ENCODE measurements at regions not wholly inside any gene's neighbourhood (a gene's known extent, or its start where the extent isn't known, plus 50 kb on each side); places are given as distances from the start of the nearest gene placed in this dataset.

- no peak for DNase-seq
Measured at GRCh38 chr1:59101518-59101917, 195.4 kb upstream of the FGGY start.

DNA sequence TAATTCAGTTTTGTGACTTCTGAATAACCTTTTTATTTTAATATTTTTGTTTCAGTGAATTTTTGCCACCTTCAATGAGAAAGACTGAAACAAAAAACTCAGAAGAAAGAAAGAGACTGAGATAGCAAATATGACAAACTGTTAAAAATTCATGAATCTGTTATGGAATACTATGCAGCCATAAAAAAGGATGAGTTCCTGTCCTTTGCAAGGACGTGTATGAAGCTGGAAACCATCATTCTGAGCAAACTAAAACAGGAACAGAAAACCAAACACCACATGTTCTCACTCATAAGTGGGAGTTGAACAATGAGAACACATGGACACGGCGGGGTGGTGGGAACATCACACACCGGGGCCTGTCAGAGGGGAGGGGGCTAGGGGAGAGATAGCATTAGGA is 193.4 kb upstream of the FGGY start:
- DNase-seq, result no peak

- no peak for DNase-seq
Measured at GRCh38 chr1:59104191-59104760, 192.6 kb upstream of the FGGY start.

DNA sequence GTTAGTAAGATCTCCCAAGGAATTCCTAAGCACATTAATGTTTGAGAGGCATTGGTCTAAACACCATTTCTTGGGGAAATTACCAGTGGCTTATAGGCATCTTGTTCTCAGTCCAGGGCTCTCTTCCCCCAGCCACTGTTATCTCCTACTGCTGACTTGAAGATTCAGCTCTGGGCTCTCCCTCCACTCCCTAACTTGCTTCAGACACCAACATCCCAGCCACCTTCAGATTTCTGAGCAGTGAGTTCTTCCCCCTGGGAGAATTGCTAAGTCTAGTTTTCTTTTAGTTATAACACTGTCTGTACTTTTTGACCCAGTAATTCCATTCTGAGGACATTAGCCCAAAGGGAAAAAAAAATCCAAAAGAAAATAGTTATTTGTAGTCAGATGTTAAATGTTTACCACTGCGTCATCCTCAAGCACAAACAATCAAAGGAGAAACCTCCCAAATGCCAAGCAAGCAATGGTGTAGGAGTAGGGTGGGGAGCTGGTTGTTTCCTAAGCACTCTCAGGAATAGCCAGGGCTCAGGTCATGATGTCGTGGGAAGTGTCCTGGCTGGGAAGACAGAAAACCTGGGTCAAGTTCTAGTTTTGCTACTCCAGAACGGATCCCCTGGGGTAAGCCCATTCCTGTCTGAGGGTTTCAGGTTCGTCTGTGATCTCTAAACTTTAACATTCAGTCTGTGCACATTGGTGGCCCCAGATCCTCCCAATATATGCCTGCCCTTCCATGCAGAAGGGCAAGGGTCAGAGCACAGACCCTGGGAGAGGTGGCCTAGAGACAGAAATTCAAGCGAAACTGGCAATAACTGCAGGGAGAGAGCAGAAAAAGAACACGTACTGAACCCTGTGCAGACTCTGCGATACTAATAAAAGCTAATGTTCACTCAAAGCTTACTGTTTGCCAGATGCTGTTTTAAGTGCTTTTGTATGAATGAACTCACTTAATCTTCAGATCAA is 191.1 kb upstream of the FGGY start:
- DNase-seq, result no peak

GRCh38 chr1:59107516-59107915 is 189.4 kb upstream of the FGGY start:
- DNase-seq, result no peak

- no peak for DNase-seq
Measured at GRCh38 chr1:59107916-59108315, 189.0 kb upstream of the FGGY start.

DNA sequence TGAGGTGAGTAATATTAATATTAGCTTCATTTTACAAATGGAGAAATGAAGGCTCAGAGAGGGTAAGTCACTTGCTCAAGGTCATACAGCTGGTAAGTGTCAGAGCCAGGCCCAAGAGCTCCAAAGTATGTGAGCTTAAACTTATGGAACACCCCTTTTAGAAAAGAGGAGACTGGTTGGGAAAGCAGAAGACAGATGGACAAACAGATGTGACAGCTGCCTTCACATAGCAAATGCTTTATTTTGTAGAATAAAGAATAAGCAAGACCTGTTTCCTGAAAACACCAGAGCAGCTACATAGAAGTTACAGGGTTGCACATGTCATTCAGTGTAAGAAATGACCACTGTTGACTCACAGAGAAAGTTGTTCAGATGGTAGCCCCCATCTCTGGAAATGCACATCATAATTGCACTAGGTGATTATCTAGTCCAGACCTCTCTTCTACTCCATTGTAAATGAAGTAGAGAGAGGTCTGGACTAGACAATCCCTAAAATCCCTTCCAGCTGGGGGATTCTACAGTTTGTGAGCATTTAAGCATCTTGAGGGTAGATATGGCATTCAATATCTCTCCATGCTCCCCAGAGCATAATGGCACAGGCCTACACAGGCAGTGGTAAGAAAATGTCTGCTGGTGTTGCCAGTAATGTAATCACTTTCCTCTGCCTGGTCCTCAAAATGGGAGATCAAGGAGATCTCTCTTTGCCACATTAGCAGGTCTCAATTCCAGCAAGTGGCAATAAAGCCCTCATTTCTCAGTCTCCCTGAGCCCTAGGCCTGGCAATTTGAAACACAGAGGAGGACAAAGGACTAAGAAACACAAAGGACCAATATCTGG is 188.2 kb upstream of the FGGY start:
- no peak for DNase-seq

DNA sequence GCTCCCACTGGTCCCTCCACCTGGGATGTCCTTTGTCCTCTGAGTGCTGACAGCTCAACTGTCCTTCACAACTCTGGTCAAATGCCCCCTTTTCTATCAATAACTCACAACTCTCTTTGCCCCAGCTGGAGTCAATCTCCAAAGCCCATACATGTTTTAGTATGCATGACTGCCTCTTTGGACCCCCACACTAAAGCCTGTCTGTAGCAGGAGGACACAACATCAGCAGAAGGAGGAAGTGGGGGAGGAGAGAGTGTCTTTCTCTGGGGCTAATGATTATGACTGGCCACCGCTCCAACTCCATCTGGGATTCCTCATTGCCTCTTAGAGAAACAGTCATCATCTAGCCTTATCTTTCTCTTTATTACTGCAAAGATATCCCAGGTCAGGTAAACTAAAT is 186.6 kb upstream of the FGGY start:
- DNase-seq, result no peak

DNA sequence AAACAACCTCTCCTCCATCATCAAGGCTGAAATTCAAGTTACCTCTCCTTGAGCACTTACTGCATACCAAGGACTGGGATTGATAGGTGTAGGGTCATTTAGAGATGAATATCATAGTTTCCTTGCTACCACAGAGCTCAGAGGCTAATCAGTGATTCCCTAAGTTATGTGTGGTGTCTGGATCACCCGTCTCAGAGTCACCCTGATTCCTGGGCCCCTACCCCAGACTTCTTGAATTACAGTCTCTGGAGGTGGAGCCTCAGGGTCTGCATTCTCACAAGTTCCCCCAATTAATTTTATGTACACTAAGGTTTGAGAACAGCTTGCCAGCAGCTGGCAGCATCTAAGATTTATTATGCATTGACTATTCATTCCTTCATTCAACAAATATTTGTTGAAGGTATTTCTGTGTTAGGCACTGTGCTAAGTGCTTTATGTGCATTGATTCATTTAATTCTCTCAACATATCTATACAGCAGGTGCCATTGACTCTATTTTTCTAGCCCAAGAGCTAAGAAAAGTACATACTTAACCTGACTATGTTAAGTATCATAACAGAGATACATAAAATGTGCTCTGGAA is 182.9 kb upstream of the FGGY start:
- DNase-seq, result no peak

GRCh38 chr1:59115865-59116264 is 181.0 kb upstream of the FGGY start:
- DNase-seq, result no peak

DNA sequence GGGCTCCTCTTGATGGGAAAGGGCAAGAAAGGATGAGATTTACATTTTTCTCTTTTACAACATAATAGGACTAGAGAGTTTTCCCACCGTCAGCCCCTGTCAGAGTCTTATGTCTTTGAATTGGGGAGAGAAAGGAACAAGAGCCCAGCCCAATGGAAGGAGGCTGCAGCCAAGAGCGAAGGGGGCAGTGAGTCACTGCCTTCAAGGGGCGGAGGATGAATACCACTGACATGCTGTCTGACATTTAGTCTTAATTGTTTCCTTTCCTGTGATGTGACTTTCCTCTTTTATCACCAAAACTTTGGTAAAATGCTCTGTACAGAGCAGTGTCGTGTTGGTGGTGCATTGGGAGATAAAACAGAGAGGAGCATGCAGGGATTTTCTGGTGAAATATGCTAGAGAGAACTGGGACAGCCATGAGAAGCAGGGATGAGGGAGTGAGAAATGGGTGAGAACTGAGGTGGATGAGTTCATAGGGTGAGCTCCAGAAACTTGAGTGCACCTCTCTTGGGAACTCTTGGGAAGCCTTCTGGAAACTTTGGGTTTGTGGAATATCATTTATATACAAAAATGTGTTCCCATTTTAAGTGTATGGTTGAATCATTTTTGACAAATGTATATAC is 179.9 kb upstream of the FGGY start:
- no peak for DNase-seq

- no peak for DNase-seq
Measured at GRCh38 chr1:59122527-59122926, 174.4 kb upstream of the FGGY start.

DNA sequence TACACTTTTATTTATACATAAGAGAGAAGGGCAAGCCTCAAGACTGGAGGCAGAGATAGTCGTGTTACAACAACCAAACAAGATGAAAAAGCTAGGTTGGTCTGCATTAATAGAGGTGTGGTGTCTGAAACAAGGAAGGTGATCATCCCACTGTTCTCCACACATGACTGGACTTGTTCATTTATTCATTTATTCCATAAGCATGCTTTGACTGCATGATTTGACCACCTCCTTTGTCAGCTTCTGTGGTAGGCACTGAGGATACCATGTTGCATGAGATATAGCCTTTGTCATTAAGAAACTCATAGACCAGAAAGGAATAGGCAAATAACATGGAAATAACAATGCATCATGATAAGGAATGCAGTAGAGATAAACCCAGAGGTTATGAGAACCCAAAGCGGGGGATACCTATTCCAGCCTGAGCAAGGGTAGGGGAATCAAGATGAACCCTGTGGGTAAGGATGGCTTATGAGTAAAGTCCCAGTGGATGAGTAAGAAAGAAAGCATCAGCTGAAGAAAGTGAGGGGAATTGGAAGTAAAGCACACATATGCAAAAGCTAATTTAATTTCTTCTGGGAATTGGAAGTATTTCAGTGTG is 173.7 kb upstream of the FGGY start:
- no peak for DNase-seq

DNA sequence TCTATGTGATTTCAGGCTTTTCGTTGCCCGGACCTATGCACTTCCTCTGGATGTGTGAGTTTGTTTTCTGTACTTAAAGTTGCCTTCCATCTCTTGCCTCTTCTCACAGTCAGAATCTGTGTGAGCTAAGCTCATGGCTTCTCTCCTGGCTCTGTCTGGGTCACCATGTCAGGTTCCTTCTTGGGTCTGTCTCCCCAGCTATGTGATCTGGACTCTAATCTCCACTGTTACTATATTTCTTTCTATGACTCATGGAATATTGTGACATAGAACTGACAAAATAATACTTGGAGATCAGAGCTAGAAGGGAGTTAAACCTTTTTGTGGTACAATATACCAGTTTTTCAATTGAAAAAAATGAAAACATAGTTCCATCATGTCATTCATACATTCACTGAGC is 172.7 kb upstream of the FGGY start:
- DNase-seq, result no peak

- no peak for DNase-seq
Measured at GRCh38 chr1:59125154-59125553, 171.7 kb upstream of the FGGY start.

- DNase-seq, result no peak
Measured at GRCh38 chr1:59125676-59126320, 171.1 kb upstream of the FGGY start.

- no peak for DNase-seq
Measured at GRCh38 chr1:59126366-59126765, 170.5 kb upstream of the FGGY start.

DNA sequence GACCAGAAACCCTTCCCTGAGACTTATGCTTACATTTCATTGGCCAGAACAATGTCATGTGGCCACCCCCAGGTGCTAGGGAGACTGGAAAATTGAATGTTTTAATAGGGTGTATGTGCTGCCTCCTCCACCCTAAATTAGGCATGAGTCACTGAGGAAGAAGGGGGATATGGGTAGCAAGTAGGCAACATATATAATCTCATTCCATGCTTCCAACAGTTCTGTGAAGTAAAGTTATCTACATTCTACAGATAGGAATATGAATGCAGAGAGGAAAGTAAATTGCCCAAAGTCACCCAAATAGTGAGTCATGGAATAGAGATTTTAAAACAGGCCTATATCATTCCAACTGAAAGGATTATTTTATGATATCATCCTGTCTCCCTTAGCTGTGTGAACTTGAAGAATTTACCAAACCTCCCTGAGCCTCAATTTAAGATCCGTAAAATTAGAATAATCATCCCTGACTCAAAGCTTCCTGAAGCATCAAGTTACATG is 168.6 kb upstream of the FGGY start:
- DNase-seq, result no peak

- DNase-seq, result no peak
Measured at GRCh38 chr1:59128784-59129227, 168.1 kb upstream of the FGGY start.

GRCh38 chr1:59132295-59132694 is 164.6 kb upstream of the FGGY start:
- no peak for DNase-seq

GRCh38 chr1:59133997-59134396 is 162.9 kb upstream of the FGGY start:
- DNase-seq, result no peak

Measured in activated naive CD4-positive, alpha-beta T cell (primary cell).